K562 (cell line): ENCODE measurements at regions not wholly inside any gene's neighbourhood (a gene's known extent, or its start where the extent isn't known, plus 50 kb on each side); places are given as distances from the start of the nearest gene placed in this dataset.
A peak's percentile ranks its signal among the peaks of the same experiment; 100 is the strongest.

Source experiments
- ATAC-seq: fragments of 200-7000 bp; cut with Tn5 transposase; 3 replicates; pipeline ENCODE4 v1.9.1; 2020; ENCODE audit warnings: moderate library complexity
- BruUV-seq: library from RNA; stranded (reverse); fragments of 400-500 nt; replicated peaks from 2 replicates; lab custom pipeline; 2021; lab: Mats Ljungman, UMichigan
- CTCF ChIA-PET: fragments of 300-600 bp; formaldehyde crosslinking; extraction: SDS; loops from one replicate; lab custom pipeline; 2021; ENCODE audit warnings: low intra/inter-chr PET ratio; lab: Yijun Ruan, JAX
- POLR2A ChIA-PET: fragments of 300-600, 350-650 bp; sonication (Branson Sonifier 250); formaldehyde crosslinking; extraction: SDS; loops from one replicate; lab custom pipeline; 2021; ENCODE audit warnings: antibody characterized with exemption, inconsistent platforms; lab: Yijun Ruan, JAX
- DNase-seq, 4 experiments: peaks; one replicate each; pipeline versions ENCODE4 v3.0.0 to v3.0.0-alpha.2; 2011 to 2018; ENCODE audit warnings: low spot score in 3 of 4, mixed read lengths in 3 of 4; ENCODE audit errors: extremely low read depth in 1 of 4
- FAIRE-seq: peaks from 2 replicates; lab custom pipeline; 2011; peaks lifted over from hg19 to GRCh38; lab: Jason Lieb, UNC
- H2AFZ ChIP-seq: 2 replicates; pipeline ENCODE4 v1.6.0; 2011; ENCODE audit warnings: low read depth, low read length, control low read depth, inconsistent platforms
- H3K27ac ChIP-seq: fragments of 200-600 bp; 3 replicates; pipeline ENCODE4 v1.8.0; 2011; ENCODE audit warnings: low read depth, mild to moderate bottlenecking, control low read depth, inconsistent platforms, low read length, moderate library complexity, mixed read lengths; ENCODE audit errors: extremely low read depth
- H3K27me3 ChIP-seq, 2 experiments: fragments of 300-600 bp in 1 of 2; 2 replicates in 1 of 2; 3 replicates in 1 of 2; pipeline versions ENCODE4 v1.6.0 to v1.8.0; 2011; ENCODE audit warnings: inconsistent platforms in 2 of 2, low read length in 2 of 2, mild to moderate bottlenecking in 1 of 2, mixed read lengths in 1 of 2, moderate library complexity in 1 of 2; ENCODE audit not compliant: control insufficient read depth in 2 of 2, insufficient read depth in 2 of 2
- H3K36me3 ChIP-seq: fragments of 300-600 bp; 3 replicates; pipeline ENCODE4 v1.8.0; 2011; ENCODE audit warnings: mild to moderate bottlenecking, low read length, inconsistent platforms; ENCODE audit not compliant: control insufficient read depth, insufficient read depth
- H3K4me1 ChIP-seq, 2 experiments: fragments of 200-600 bp in 1 of 2; replicated peaks in 1 of 2; 2 replicates in 1 of 2; 3 replicates in 1 of 2; pipeline versions ENCODE4 v1.5.1 to v1.8.0; 2011; ENCODE audit warnings: inconsistent platforms in 2 of 2, low read length in 2 of 2, mild to moderate bottlenecking in 1 of 2, mixed read lengths in 1 of 2, moderate library complexity in 1 of 2; ENCODE audit not compliant: control insufficient read depth in 2 of 2, insufficient read depth in 2 of 2
- H3K4me2 ChIP-seq: 2 replicates; pipeline ENCODE4 v1.6.1; 2011; ENCODE audit warnings: low read length, control low read depth, inconsistent platforms, mixed read lengths; ENCODE audit not compliant: insufficient read depth
- H3K4me3 ChIP-seq: fragments of 200-600 bp; sonication (generic), shearing (Covaris generic); 2 replicates; pipeline ENCODE4 v1.5.1; 2016; ENCODE audit warnings: control low read depth, inconsistent platforms
- H3K79me2 ChIP-seq: fragments of 200-600 bp; 3 replicates; pipeline ENCODE4 v1.8.0; 2011; ENCODE audit warnings: low read length, inconsistent platforms; ENCODE audit not compliant: control insufficient read depth, insufficient read depth
- H3K9ac ChIP-seq, 2 experiments: 2 replicates each; pipeline versions ENCODE4 v1.6.0 to v1.6.1; 2011; ENCODE audit warnings: low read depth in 2 of 2, low read length in 2 of 2, control low read depth in 1 of 2, inconsistent platforms in 1 of 2, mild to moderate bottlenecking in 1 of 2, mixed read lengths in 1 of 2; ENCODE audit not compliant: insufficient read depth in 1 of 2
- H3K9me1 ChIP-seq: one replicate; pipeline ENCODE4 v1.6.0; 2011; ENCODE audit warnings: inconsistent platforms, mild to moderate bottlenecking, low read length, moderate library complexity; ENCODE audit not compliant: control insufficient read depth, insufficient read depth
- H3K9me3 ChIP-seq: replicated peaks from 2 replicates; pipeline ENCODE4 v1.5.1; 2011; ENCODE audit warnings: low read depth, low read length, inconsistent platforms; ENCODE audit not compliant: control insufficient read depth, insufficient read depth
- H4K20me1 ChIP-seq: replicated peaks from 2 replicates; pipeline ENCODE4 v1.6.1; 2011; ENCODE audit warnings: low read length, inconsistent platforms, mixed read lengths; ENCODE audit not compliant: control insufficient read depth, insufficient read depth
- CBX8 ChIP-seq: fragments of 200-600 bp; sonication (generic); IDR thresholded peaks from 2 replicates; pipeline ENCODE4 v1.6.1; 2012; ENCODE audit warnings: borderline replicate concordance, mixed run types, low read depth, mild to moderate bottlenecking, moderate library complexity, mixed read lengths, low read length, control low read depth, inconsistent platforms; ENCODE audit not compliant: poor library complexity, severe bottlenecking; ENCODE audit errors: extremely low read depth
- JUND ChIP-seq, 2 experiments: IDR thresholded peaks; 2 replicates in 1 of 2; 3 replicates in 1 of 2; pipeline ENCODE4 v1.6.1; 2011; ENCODE audit warnings: borderline replicate concordance in 2 of 2, low read depth in 2 of 2, low read length in 2 of 2, improper control_type of control experiment in 1 of 2, missing biosample characterization in 1 of 2, missing genetic modification characterization in 1 of 2, missing genetic modification reagents in 1 of 2
- NELFE ChIP-seq: IDR thresholded peaks from 2 replicates; pipeline ENCODE4 v1.6.1; 2011; ENCODE audit warnings: mild to moderate bottlenecking; ENCODE audit not compliant: insufficient read depth, insufficient read length
- NR3C1 ChIP-seq: sonication (generic); formaldehyde crosslinking; IDR thresholded peaks from 2 replicates; pipeline ENCODE4 v1.8.1; 2022; ENCODE audit warnings: missing genetic modification reagents
- RBM25 ChIP-seq: fragments of 200-400 bp; formaldehyde crosslinking; IDR thresholded peaks from 2 replicates; pipeline ENCODE4 v1.6.1; 2018; ENCODE audit warnings: low read length, low read depth, moderate library complexity; ENCODE audit not compliant: severe bottlenecking
- TSC22D4 ChIP-seq: fragments of 450-650 bp; IDR thresholded peaks from 2 replicates; pipeline ENCODE4 v1.6.1; 2016; ENCODE audit warnings: missing genetic modification characterization, missing biosample characterization, control low read depth
- ZNF146 ChIP-seq: IDR thresholded peaks from one replicate; pipeline ENCODE4 v1.6.1; 2018; ENCODE audit warnings: missing compliant biosample characterization; ENCODE audit not compliant: unreplicated experiment
- ZNF174 ChIP-seq: fragments of 250-450 bp; sonication (Bioruptor Pico); IDR thresholded peaks from 2 replicates; pipeline ENCODE4 v1.4.0; 2020; ENCODE audit warnings: mild to moderate bottlenecking
- WGBS: fragments of 100-300 bp; shearing (Covaris generic); methylation state at CpG from one replicate; pipeline ENCODE4 v1.1.6; 2016; ENCODE audit warnings: low coverage, mixed read lengths; ENCODE audit not compliant: insufficient coverage; ENCODE audit errors: missing lambda C conversion rate; 5-methylcytosine and 5-hydroxymethylcytosine counted together
- in situ Hi-C: fragments of 300-500 bp; cut with MboI; formaldehyde crosslinking; loops from 4 replicates; pipeline ENCODE4 v1.15.0; 2018; ENCODE audit warnings: inconsistent platforms, mixed read lengths
- intact Hi-C: fragments of 100-400 bp; cut with micrococcal nuclease; formaldehyde crosslinking; loops from 2 replicates; pipeline ENCODE4 v1.14.2; 2022
- TF ChIP-seq, protein P1 (sequence below): fragments of 450-650 bp; IDR thresholded peaks from 2 replicates; pipeline ENCODE4 v1.6.1; 2016; ENCODE audit warnings: missing biosample characterization, missing genetic modification characterization
- TF ChIP-seq, protein P2 (sequence below): fragments of 450-650 bp; IDR thresholded peaks from 2 replicates; pipeline ENCODE4 v1.6.1; 2017; ENCODE audit warnings: antibody characterized with exemption

DNA sequence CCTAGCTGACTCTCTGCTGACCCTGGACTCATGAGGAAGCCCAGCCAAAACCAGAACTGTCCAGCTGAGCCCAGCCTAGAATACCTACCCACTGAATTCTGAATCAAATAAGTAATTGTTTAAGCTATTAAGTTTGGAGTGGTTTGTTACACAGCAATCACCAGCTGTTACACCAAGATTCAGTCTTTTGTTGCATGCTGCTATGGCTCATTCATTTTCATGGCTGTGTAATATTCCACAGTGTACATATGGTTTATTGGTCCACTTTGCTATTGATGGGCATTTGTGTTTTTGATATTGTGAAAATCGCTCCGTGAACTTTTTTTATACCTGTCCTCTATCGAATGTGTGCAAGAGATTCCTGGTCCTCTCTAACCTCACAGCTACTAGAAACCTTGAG is 156.4 kb downstream of the FGF18 start:
- no peak overlapping the region for H3K9ac ChIP-seq
- TF ChIP-seq ZNF146 (CRISPR knock-in tag) = peak; percentile 83
- TF ChIP-seq RBM25 = peak; percentile 66
- no peak for TF ChIP-seq CBX8
- ChIA-PET POLR2A (interaction anchor here (0.8 kb wide), 1 partner anchor 778 kb away, joined by 3 read pairs; no protein-coding TSS in a partner anchor), CTCF (no interaction called here)
- H3K27ac ChIP-seq = no peak overlapping the region
- ATAC-seq = no peak
- no peak overlapping the region for H3K4me2 ChIP-seq
- BruUV-seq = no TSS peak
- no peaks in the 10 kb centered on the region for H3K9me1 ChIP-seq
- H4K20me1 ChIP-seq = no peaks in the 10 kb centered on the region
- no peaks in the 10 kb centered on the region for H3K4me1 ChIP-seq
- no peak overlapping the region for H3K4me3 ChIP-seq
- intact Hi-C loops (no loop called here), in situ Hi-C loops (no loop called here)
- no peaks in the 10 kb centered on the region for H3K79me2 ChIP-seq
- H3K36me3 ChIP-seq = no peaks in the 10 kb centered on the region
- H2AFZ ChIP-seq = no peak overlapping the region
- WGBS = 0% methylated on average over 3 of the region's 3 CpGs
- FAIRE-seq = no peak
- peaks cover 13 to 59% of the 10 kb centered on the region in 2 experiments; a peak in 3 of 5 replicates for H3K27me3 ChIP-seq
- no peaks in the 10 kb centered on the region for H3K9me3 ChIP-seq
- DNase-seq = no peak

DNA sequence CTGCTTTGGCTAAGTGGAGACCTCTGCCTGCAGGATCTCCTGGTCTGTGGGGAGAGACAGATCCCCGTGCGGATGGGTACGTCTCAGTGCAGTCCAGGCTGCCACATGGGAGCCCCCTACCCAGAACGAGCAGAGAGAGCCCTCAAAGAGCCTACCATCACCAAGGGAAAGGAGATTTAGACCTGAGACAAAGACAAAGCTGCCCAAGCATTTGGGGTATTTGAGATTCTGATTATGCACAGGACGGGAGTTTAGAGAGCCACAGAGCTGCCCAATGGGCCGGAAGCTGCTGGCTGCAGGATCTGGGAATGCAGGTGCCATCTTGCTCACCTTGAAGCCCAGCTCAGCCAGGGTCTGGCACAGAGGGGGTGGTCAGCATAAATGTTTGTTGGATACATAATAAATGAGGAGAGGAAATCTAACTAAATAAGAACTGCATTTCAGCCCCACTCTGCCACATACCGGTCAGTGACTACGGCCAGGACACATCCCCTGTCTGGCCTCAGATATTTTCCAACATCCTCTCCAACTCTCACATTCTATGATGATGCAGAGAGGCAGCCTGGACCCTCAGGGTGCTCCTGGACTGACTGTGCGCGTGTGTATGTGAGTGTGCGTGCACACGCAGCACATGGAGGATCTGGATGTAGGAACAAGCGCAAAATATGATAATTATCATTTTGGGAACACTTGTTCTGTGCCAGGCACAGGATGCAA is 157.8 kb downstream of the FGF18 start:
- no peak overlapping the region for H3K9ac ChIP-seq
- in situ Hi-C loops = no loop called here
- H3K4me1 ChIP-seq = no peaks in the 10 kb centered on the region
- no peaks in the 10 kb centered on the region for H3K9me3 ChIP-seq
- BruUV-seq = no TSS peak
- H4K20me1 ChIP-seq = 0 out of 2 replicates have a peak, but pooled peaks cover 5% of the 10 kb centered on the region
- no peak for ATAC-seq
- H3K27ac ChIP-seq = no peak overlapping the region
- H2AFZ ChIP-seq = no peak overlapping the region
- no peaks in the 10 kb centered on the region for H3K9me1 ChIP-seq
- no peak for DNase-seq
- H3K79me2 ChIP-seq = no peaks in the 10 kb centered on the region
- no peak for FAIRE-seq
- no peak overlapping the region for H3K4me3 ChIP-seq
- H3K27me3 ChIP-seq = peaks cover 14 to 65% of the 10 kb centered on the region in 2 experiments; a peak in 3 of 5 replicates
- no peaks in the 10 kb centered on the region for H3K36me3 ChIP-seq
- POLR2A ChIA-PET = no interaction called here
- WGBS = 3% methylated on average over 13 of the region's 13 CpGs
- intact Hi-C loops = no loop called here
- CTCF ChIA-PET = no interaction called here
- no peak overlapping the region for H3K4me2 ChIP-seq
- TF ChIP-seq JUND (IDR thresholded peaks at IDR 0.05; ENCODE audit: borderline replicate concordance, low read depth, low read length) (no peak), JUND (tag; IDR thresholded peaks at IDR 0.05; ENCODE audit: borderline replicate concordance, low read depth, low read length) (no peak), TSC22D4 (tag) (no peak), NR3C1 (CRISPR knock-in tag) (no peak), NELFE (no peak), ZNF174 (no peak)
- TF ChIP-seq, protein P1, sequence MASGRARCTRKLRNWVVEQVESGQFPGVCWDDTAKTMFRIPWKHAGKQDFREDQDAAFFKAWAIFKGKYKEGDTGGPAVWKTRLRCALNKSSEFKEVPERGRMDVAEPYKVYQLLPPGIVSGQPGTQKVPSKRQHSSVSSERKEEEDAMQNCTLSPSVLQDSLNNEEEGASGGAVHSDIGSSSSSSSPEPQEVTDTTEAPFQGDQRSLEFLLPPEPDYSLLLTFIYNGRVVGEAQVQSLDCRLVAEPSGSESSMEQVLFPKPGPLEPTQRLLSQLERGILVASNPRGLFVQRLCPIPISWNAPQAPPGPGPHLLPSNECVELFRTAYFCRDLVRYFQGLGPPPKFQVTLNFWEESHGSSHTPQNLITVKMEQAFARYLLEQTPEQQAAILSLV (tag) = no peak
- TF ChIP-seq, protein P2, sequence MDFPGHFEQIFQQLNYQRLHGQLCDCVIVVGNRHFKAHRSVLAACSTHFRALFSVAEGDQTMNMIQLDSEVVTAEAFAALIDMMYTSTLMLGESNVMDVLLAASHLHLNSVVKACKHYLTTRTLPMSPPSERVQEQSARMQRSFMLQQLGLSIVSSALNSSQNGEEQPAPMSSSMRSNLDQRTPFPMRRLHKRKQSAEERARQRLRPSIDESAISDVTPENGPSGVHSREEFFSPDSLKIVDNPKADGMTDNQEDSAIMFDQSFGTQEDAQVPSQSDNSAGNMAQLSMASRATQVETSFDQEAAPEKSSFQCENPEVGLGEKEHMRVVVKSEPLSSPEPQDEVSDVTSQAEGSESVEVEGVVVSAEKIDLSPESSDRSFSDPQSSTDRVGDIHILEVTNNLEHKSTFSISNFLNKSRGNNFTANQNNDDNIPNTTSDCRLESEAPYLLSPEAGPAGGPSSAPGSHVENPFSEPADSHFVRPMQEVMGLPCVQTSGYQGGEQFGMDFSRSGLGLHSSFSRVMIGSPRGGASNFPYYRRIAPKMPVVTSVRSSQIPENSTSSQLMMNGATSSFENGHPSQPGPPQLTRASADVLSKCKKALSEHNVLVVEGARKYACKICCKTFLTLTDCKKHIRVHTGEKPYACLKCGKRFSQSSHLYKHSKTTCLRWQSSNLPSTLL = no peak
